Cardiac fibroblast (primary cell): ENCODE measurements at regions not wholly inside any gene's neighbourhood (a gene's known extent, or its start where the extent isn't known, plus 50 kb on each side); places are given as distances from the start of the nearest gene placed in this dataset.

Experiments
- DNase-seq, 2 donors: peaks; one replicate each; pipeline versions ENCODE4 v3.0.0 to v3.0.0-alpha.2; 2010; ENCODE audit warnings: low read depth in 2 of 2
- H3K4me3 ChIP-seq, 2 donors: replicated peaks in 1 of 2; 1 replicate in 1 of 2; 2 replicates in 1 of 2; pipeline ENCODE4 v1.5.1; 2011; ENCODE audit warnings: low read depth in 2 of 2, low read length in 2 of 2, mild to moderate bottlenecking in 2 of 2, moderate library complexity in 1 of 2
- CTCF ChIP-seq: IDR thresholded peaks from one replicate; pipeline ENCODE4 v1.5.1; 2011; ENCODE audit warnings: low read depth, mild to moderate bottlenecking, low read length, inconsistent platforms

- no peak for TF ChIP-seq CTCF
- no peak for DNase-seq
- H3K4me3 ChIP-seq: no peak overlapping the region
Measured at GRCh38 chr2:158042666-158043065, 59.0 kb upstream of the UPP2 start.

GRCh38 chr2:158042245-158042644, 59.4 kb upstream of the UPP2 start:
- DNase-seq: peak in 1 of 2 donors; percentile 3
- no peak overlapping the region for H3K4me3 ChIP-seq
- TF ChIP-seq CTCF: no peak

GRCh38 chr2:158041400-158041799, 60.3 kb upstream of the UPP2 start:
- DNase-seq: no peak
- H3K4me3 ChIP-seq: no peak overlapping the region
- TF ChIP-seq CTCF: no peak

- no peak overlapping the region for H3K4me3 ChIP-seq
- no peak for DNase-seq
- TF ChIP-seq CTCF: no peak
Measured at GRCh38 chr2:158038901-158039300, 62.8 kb upstream of the UPP2 start.

- DNase-seq: peak; percentile 64 to 71
- TF ChIP-seq CTCF: peak; percentile 48
- H3K4me3 ChIP-seq: no peak overlapping the region
Measured at GRCh38 chr2:158034198-158034866, 67.3 kb upstream of the UPP2 start.

GRCh38 chr2:158031371-158031770, 70.3 kb upstream of the UPP2 start:
- no peak overlapping the region for H3K4me3 ChIP-seq
- DNase-seq: no peak
- no peak for TF ChIP-seq CTCF
